Activated T-cell treated with anti-CD3 and anti-CD28 coated beads, Interleukin-2, amount 50 U/mL, for 24 hours (primary cell): ENCODE measurements at regions not wholly inside any gene's neighbourhood (a gene's known extent, or its start where the extent isn't known, plus 50 kb on each side); places are given as distances from the start of the nearest gene placed in this dataset.
"Not testable (repeated sequence)": the region's sequence is repeated elsewhere in the genome, so short reads cannot be mapped to it uniquely, and the experiment has no call there.

ENCODE experiments used
- DNase-seq: peaks from one replicate; pipeline ENCODE4 v3.0.0-alpha.2; 2020
- H3K27ac Mint-ChIP-seq: 2 replicates; pipeline ENCODE4 v1.8.0; 2020; ENCODE audit warnings: mild to moderate bottlenecking, mixed read lengths
- H3K27me3 Mint-ChIP-seq: 2 replicates; pipeline ENCODE4 v1.8.0; 2020; ENCODE audit warnings: mixed read lengths
- H3K36me3 Mint-ChIP-seq: 2 replicates; pipeline ENCODE4 v1.8.0; 2020; ENCODE audit warnings: low read depth, mixed read lengths
- H3K4me1 Mint-ChIP-seq: 2 replicates; pipeline ENCODE4 v1.8.0; 2020; ENCODE audit warnings: low read depth, mixed read lengths
- H3K4me3 Mint-ChIP-seq: 2 replicates; pipeline ENCODE4 v1.8.0; 2020; ENCODE audit warnings: mild to moderate bottlenecking, moderate library complexity, mixed read lengths
- H3K9me3 Mint-ChIP-seq: 2 replicates; pipeline ENCODE4 v1.8.0; 2020; ENCODE audit warnings: mixed read lengths

DNA sequence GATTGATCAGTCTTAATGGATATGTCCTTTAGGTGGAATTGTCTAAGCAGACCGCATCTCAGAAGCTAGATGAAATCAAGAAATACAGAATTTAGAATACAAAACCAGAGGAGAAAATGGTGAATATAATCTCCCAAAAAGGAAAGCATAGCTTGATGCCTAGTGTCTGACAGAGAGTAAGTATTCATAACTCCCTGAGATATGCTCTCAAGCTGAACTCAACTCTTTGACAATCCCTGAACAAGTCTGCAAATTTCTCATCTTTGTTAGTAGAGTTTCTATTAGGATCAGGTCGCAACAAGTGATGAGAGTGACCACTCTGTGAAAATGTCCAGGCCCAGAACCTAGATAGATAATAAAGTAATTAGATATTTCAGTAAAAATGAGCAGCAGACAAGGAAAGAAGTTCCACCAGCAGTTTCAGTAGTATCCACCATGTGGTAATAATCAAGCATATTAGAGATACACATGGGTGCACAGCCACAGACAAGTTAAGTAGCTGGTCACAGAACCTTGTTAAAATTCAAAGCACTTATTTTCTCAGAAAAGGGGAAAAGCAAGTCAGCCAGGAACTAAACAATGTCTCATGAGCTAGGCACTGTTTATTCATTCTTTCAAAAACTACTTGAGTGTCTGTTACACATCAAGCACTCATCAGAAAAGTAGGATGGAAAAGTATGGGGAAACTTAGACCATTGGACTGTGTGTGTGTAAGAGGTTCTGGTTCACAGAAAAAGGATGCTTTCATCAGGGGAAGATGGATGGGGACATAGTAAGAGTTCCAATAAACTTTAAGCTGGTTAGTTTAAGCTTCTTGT, 481.5 kb upstream of the TUSC1 start:
- Mint-ChIP-seq H3K27me3 (no peaks in the 10 kb centered on the region), H3K36me3 (no peaks in the 10 kb centered on the region), H3K4me3 (no peak overlapping the region), H3K27ac (no peak overlapping the region), H3K4me1 (no peaks in the 10 kb centered on the region), H3K9me3 (peaks cover 10% of the 10 kb centered on the region)
- no peak for DNase-seq

DNA sequence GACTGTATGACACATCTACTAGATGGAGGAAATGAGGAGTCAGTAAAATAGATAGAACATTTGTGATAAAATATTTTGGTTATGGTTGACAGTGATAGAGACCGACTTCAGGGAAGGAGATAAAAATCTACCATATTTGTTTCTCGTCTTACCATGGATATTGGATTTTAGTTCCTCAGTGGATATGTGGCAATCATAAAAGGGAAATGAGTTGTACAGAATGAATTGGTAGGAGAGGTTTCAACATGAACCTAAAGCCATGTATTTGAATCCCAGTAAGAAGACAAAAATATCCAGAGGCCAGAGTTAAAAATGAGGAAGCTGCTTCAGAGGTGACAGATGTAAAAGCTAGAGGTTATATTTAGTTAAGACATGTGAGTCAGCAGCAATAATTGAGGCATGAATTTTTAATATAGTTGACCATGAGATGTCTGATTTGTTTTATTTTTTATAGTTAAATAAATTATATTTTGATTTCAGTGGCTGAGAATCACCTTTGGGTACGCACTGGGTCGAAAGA, 480.4 kb upstream of the TUSC1 start:
- no peaks in the 10 kb centered on the region for H3K4me1 Mint-ChIP-seq
- H3K27me3 Mint-ChIP-seq: no peaks in the 10 kb centered on the region
- no peak overlapping the region for H3K27ac Mint-ChIP-seq
- no peak for DNase-seq
- peaks cover 9% of the 10 kb centered on the region for H3K9me3 Mint-ChIP-seq
- H3K36me3 Mint-ChIP-seq: no peaks in the 10 kb centered on the region
- H3K4me3 Mint-ChIP-seq: no peak overlapping the region

- peaks cover 16% of the 10 kb centered on the region for H3K9me3 Mint-ChIP-seq
- no peak for DNase-seq
- no peaks in the 10 kb centered on the region for H3K36me3 Mint-ChIP-seq
- H3K4me1 Mint-ChIP-seq: no peaks in the 10 kb centered on the region
- H3K4me3 Mint-ChIP-seq: no peak overlapping the region
- H3K27me3 Mint-ChIP-seq: no peaks in the 10 kb centered on the region
- no peak overlapping the region for H3K27ac Mint-ChIP-seq
These were observed 479.2 kb upstream of the TUSC1 start for GRCh38 chr9:26157411-26157810.

- no peaks in the 10 kb centered on the region for H3K27me3 Mint-ChIP-seq
- no peaks in the 10 kb centered on the region for H3K4me1 Mint-ChIP-seq
- DNase-seq: no peak
- no peak overlapping the region for H3K27ac Mint-ChIP-seq
- no peaks in the 10 kb centered on the region for H3K36me3 Mint-ChIP-seq
- H3K4me3 Mint-ChIP-seq: no peak overlapping the region
- H3K9me3 Mint-ChIP-seq: peaks cover 16% of the 10 kb centered on the region
These were observed 474.1 kb upstream of the TUSC1 start for GRCh38 chr9:26152350-26152749.

DNA sequence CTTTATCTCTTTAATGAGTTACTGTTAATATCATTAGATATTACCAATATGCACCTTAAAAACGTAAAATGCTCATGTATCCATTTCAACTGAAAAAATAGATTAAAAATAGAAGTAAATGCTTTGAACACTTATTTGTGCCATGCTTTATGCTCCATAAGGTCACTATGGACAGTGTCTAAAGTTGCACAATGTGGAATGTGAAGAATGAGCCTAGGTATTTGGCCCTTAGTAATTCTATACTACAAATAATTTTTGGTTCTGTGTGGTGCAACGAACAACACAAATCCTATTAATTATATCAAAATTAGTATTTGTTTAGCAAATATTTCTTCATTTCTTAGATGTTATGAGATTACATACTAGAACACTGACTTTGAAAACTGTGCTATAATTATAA, 469.9 kb upstream of the TUSC1 start:
- H3K36me3 Mint-ChIP-seq: no peaks in the 10 kb centered on the region
- H3K27ac Mint-ChIP-seq: no peak overlapping the region
- no peaks in the 10 kb centered on the region for H3K27me3 Mint-ChIP-seq
- H3K4me1 Mint-ChIP-seq: no peaks in the 10 kb centered on the region
- DNase-seq: no peak
- no peak overlapping the region for H3K4me3 Mint-ChIP-seq
- peaks cover 14% of the 10 kb centered on the region for H3K9me3 Mint-ChIP-seq

- Mint-ChIP-seq H3K27me3 (no peaks in the 10 kb centered on the region), H3K4me1 (no peaks in the 10 kb centered on the region), H3K27ac (no peak overlapping the region), H3K9me3 (peaks cover 5% of the 10 kb centered on the region), H3K36me3 (no peaks in the 10 kb centered on the region), H3K4me3 (no peak overlapping the region)
- DNase-seq: no peak
These were observed 467.7 kb upstream of the TUSC1 start for GRCh38 chr9:26145938-26146337.

DNA sequence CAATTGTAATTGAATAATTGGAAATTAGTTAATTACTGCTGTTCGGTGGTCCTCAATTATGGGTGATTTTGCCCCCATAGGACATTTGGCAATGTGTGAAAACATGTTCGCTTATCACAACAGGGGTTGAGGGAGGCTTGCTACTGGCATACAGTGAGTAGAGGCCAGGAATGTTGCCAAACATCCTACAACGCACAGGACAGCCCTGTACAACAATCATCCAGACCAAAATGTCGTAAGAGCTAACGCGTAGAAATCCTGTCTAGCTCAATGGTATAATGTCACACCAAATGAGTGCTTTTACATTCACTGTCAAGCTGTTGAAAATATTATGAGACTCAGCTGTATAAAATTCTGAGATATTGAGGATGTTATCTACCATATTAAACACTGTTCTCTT, 464.4 kb upstream of the TUSC1 start:
- no peak for DNase-seq
- Mint-ChIP-seq H3K4me1 (no peaks in the 10 kb centered on the region), H3K4me3 (no peak overlapping the region)

GRCh38 chr9:26142201-26142600, 464.0 kb upstream of the TUSC1 start:
- H3K4me3 Mint-ChIP-seq: no peak overlapping the region
- no peaks in the 10 kb centered on the region for H3K4me1 Mint-ChIP-seq
- DNase-seq: no peak
- H3K36me3 Mint-ChIP-seq: no peaks in the 10 kb centered on the region
- peaks cover 10% of the 10 kb centered on the region for H3K9me3 Mint-ChIP-seq
- no peaks in the 10 kb centered on the region for H3K27me3 Mint-ChIP-seq
- no peak overlapping the region for H3K27ac Mint-ChIP-seq

More for the DNA sequence above, 464.4 kb upstream of the TUSC1 start:
- no peaks in the 10 kb centered on the region for H3K27me3 Mint-ChIP-seq
- peaks cover 10% of the 10 kb centered on the region for H3K9me3 Mint-ChIP-seq
- H3K27ac Mint-ChIP-seq: no peak overlapping the region
- no peaks in the 10 kb centered on the region for H3K36me3 Mint-ChIP-seq

DNA sequence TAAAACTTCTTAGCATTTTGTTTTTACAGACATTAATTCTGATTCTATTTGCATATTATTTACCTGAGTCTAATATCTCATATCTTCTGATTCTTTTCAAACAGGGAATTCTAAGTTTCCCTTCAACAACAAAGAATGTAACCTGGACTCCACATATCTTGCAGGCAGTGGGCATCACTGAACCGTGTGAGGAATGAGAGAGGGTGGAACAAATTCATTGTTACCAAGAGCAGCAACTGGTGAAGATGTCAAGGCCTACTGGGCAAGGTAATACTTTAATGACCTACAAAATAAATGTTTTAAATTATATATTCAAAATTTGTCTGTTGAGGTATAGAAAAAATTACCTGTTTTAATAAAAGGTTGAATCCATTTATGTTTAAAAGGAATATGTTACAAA, 455.3 kb upstream of the TUSC1 start:
- H3K36me3 Mint-ChIP-seq: no peaks in the 10 kb centered on the region
- peaks cover 15% of the 10 kb centered on the region for H3K9me3 Mint-ChIP-seq
- no peaks in the 10 kb centered on the region for H3K4me1 Mint-ChIP-seq
- no peak overlapping the region for H3K27ac Mint-ChIP-seq
- no peak for DNase-seq
- no peak overlapping the region for H3K4me3 Mint-ChIP-seq
- no peaks in the 10 kb centered on the region for H3K27me3 Mint-ChIP-seq

DNA sequence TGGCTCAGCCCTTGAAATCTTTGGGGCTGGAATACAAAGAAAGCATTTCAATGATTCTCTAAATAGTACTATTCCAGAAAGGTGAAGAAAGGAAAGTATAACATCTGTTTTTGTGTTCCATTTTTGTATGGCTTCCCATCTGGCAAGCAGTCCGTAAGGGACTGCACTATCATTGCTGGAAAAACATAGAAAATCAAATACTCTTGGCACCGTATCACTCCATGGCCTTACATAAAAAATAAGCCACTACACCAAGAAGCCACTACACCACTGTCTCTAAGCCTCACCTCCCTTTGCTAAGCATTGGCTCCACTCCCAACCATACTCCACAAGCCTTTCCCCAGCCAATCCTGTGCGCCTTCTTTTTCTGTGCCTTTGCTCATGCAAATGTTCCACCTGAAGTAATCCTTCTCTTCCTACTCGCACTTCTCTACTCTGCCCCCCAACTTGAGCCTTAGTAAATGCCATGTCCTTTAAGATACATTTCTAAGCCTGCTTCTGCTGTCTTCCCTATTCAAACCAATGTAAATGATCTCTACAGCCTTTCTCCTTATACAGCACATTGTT, 454.6 kb upstream of the TUSC1 start:
- Mint-ChIP-seq H3K4me1 (no peaks in the 10 kb centered on the region), H3K9me3 (peaks cover 15% of the 10 kb centered on the region), H3K4me3 (no peak overlapping the region), H3K27me3 (no peaks in the 10 kb centered on the region), H3K27ac (no peak overlapping the region), H3K36me3 (no peaks in the 10 kb centered on the region)
- DNase-seq: no peak

GRCh38 chr9:26131886-26132285, 453.6 kb upstream of the TUSC1 start:
- Mint-ChIP-seq H3K27ac (no peak overlapping the region), H3K36me3 (no peaks in the 10 kb centered on the region), H3K9me3 (peaks cover 15% of the 10 kb centered on the region), H3K4me3 (no peak overlapping the region), H3K27me3 (no peaks in the 10 kb centered on the region), H3K4me1 (no peaks in the 10 kb centered on the region)
- DNase-seq: no peak

DNA sequence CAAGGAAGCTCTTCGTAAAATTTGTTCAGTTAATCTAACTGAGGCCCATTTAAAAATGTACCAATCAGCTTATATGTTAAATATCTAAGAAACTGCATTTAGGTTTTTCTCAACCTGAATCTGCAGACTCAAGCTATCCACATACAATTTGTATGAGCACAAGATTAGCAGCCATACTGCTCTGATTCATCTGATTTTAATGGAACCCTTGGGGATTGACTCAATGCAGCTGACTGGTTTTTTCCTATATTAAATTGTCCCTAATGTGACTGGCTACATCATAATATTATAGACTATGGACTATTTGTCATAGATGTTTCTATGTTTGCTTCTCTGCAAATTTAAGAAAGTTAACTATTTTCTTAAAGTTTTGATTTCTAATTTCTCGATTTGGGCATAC, 451.0 kb upstream of the TUSC1 start:
- no peak overlapping the region for H3K27ac Mint-ChIP-seq
- no peak for DNase-seq
- no peaks in the 10 kb centered on the region for H3K36me3 Mint-ChIP-seq
- no peak overlapping the region for H3K4me3 Mint-ChIP-seq
- peaks cover 18% of the 10 kb centered on the region for H3K9me3 Mint-ChIP-seq
- no peaks in the 10 kb centered on the region for H3K27me3 Mint-ChIP-seq
- H3K4me1 Mint-ChIP-seq: no peaks in the 10 kb centered on the region

DNA sequence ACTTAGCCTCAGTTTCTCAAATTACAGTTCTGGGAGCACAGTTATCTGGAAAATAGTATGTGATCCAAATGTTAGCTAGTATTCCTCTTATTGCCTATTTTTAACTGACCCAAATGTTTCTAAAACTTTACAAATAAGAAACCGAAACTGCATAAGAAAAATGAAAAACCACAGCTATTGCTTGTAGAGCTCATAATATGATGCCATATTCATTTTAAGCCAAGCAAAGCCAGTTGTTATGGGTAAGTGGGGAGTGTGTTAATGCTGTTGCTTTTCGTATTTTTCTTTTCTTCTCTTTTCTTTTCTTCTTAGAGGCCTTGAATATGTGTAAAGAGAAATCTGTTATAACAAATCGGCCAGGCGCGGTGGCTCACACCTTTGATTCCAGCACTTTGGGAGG, 447.4 kb upstream of the TUSC1 start:
- H3K27me3 Mint-ChIP-seq: no peaks in the 10 kb centered on the region
- no peaks in the 10 kb centered on the region for H3K4me1 Mint-ChIP-seq
- H3K4me3 Mint-ChIP-seq: no peak overlapping the region
- no peaks in the 10 kb centered on the region for H3K36me3 Mint-ChIP-seq
- H3K27ac Mint-ChIP-seq: no peak overlapping the region
- H3K9me3 Mint-ChIP-seq: peaks cover 16% of the 10 kb centered on the region
- no peak for DNase-seq

DNA sequence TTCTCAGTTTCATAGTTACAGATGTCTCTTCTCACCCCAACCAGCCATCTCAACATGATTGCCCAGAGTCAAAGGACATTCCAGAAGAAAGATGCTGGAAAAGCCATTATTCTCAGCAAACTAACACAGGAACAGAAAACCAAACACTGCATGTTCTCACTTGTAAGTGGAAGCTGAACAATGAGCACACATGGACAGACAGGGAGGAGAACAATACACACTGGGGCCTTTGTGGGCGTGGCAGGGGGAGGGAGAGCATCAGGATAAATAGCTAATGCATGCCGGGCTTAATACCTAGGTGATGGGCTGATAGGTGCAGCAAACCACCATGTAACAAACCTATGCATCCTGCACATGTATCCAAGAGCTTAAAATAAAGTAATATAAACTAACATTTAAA, 437.8 kb upstream of the TUSC1 start:
- H3K9me3 Mint-ChIP-seq: peaks cover 18% of the 10 kb centered on the region
- H3K36me3 Mint-ChIP-seq, H3K27me3 Mint-ChIP-seq, H3K4me1 Mint-ChIP-seq, H3K27ac Mint-ChIP-seq, DNase-seq, H3K4me3 Mint-ChIP-seq: not testable (repeated sequence)

DNA sequence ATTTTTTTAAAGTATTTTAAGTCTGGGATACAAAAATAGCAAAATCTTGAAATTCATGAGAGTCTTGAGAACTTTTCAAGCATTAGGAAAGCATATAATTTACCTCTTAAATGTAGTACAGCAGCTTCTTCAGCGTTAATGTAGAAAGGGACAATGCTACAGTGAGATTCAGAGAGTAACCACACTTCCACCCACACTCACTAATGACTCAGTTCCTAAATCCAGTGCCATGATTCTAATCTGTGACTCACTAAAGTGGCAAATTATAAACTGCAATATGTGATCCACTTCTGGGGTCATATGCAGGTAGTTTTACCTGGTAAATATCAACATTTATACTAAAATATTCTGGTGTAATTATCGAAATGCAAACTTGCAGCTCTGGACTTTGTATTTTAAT, 434.5 kb upstream of the TUSC1 start:
- no peaks in the 10 kb centered on the region for H3K27me3 Mint-ChIP-seq
- H3K4me3 Mint-ChIP-seq: no peak overlapping the region
- H3K27ac Mint-ChIP-seq: no peak overlapping the region
- DNase-seq: no peak
- no peaks in the 10 kb centered on the region for H3K36me3 Mint-ChIP-seq
- H3K9me3 Mint-ChIP-seq: peaks cover 31% of the 10 kb centered on the region
- no peaks in the 10 kb centered on the region for H3K4me1 Mint-ChIP-seq
